GM19452 (cell line): ENCODE measurements at regions not wholly inside any gene's neighbourhood (a gene's known extent, or its start where the extent isn't known, plus 50 kb on each side); places are given as distances from the start of the nearest gene placed in this dataset.

Experiments
- ATAC-seq: cut with Tn5 transposase; IDR thresholded peaks from one replicate; pipeline ENCODE4 v1.9.1; 2021; ENCODE audit not compliant: unreplicated experiment

GRCh38 chr20:11032611-11033010 is 358.8 kb upstream of the JAG1 start:
- no peak for ATAC-seq

GRCh38 chr20:11034025-11034424 is 360.2 kb upstream of the JAG1 start:
- ATAC-seq = no peak

GRCh38 chr20:11035211-11035610 is 361.4 kb upstream of the JAG1 start:
- no peak for ATAC-seq

GRCh38 chr20:11041396-11041795 is 367.6 kb upstream of the JAG1 start:
- ATAC-seq = no peak

GRCh38 chr20:11043001-11043400 is 369.2 kb upstream of the JAG1 start:
- no peak for ATAC-seq

GRCh38 chr20:11044561-11044960 is 370.8 kb upstream of the JAG1 start:
- ATAC-seq = no peak

GRCh38 chr20:11045412-11046175 is 371.8 kb upstream of the JAG1 start:
- no peak for ATAC-seq

GRCh38 chr20:11047559-11047958 is 373.8 kb upstream of the JAG1 start:
- no peak for ATAC-seq

GRCh38 chr20:11048739-11049138 is 374.9 kb upstream of the JAG1 start:
- no peak for ATAC-seq

- ATAC-seq = no peak
Observed at GRCh38 chr20:11050350-11050749, 376.6 kb upstream of the JAG1 start.

GRCh38 chr20:11051136-11051535 is 377.3 kb upstream of the JAG1 start:
- ATAC-seq = no peak

- ATAC-seq = no peak
Observed at GRCh38 chr20:11053310-11053709, 379.5 kb upstream of the JAG1 start.

GRCh38 chr20:11054266-11054993 is 380.6 kb upstream of the JAG1 start:
- ATAC-seq = no peak

- no peak for ATAC-seq
Observed at GRCh38 chr20:11056414-11056813, 382.6 kb upstream of the JAG1 start.

- ATAC-seq = no peak
Observed at GRCh38 chr20:11057624-11058023, 383.8 kb upstream of the JAG1 start.

- ATAC-seq = no peak
Observed at GRCh38 chr20:11059659-11060058, 385.9 kb upstream of the JAG1 start.

- no peak for ATAC-seq
Observed at GRCh38 chr20:11060423-11061185, 386.8 kb upstream of the JAG1 start.

GRCh38 chr20:11063444-11063843 is 389.6 kb upstream of the JAG1 start:
- ATAC-seq = no peak

GRCh38 chr20:11064946-11065345 is 391.1 kb upstream of the JAG1 start:
- ATAC-seq = no peak

- no peak for ATAC-seq
Observed at GRCh38 chr20:11067359-11067758, 393.6 kb upstream of the JAG1 start.

GRCh38 chr20:11072982-11073381 is 399.2 kb upstream of the JAG1 start:
- ATAC-seq = no peak
